ENCODE measurements at regions not wholly inside any gene's neighbourhood (a gene's known extent, or its start where the extent isn't known, plus 50 kb on each side); places are given as distances from the start of the nearest gene placed in this dataset.

DNA sequence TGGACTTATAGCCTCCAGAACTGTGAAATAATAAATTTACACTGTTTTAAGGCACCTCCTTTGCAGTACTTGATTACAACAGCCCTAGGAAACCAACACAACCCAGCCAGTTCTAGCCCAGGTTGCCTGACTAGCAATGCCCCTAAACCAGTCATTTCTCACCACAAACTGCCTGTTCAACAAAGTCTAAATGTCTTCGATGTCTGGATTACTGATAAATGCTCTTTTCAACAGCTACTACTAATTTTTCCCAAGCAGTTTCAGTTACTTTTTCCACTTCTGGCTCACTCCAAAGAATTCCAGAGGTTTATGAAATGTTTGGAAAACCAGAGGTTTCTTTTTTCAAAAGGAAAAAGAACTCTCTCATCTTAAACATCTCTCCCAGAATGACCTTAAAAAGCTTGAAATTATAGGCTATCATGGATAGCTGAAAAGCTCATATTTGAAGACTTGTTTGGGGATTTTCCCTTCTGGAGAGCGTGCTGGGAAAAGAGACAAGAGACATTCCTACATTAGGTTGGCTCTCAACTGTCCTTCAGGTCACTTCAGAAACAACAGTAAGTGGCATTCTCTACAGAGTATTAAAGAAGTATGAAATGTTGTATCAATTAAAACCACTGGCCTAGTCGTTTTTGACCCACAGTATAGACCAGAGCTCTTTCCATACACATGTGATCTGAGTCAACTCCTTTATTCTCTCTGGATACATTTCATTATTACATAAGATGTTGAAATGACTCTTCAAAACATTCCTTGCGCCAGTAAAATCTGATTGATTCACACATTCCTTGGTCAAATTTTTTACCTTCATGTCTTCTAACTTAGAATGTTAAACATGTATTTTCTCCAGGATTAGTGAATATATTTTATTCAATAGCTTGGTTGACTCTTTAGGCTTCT lies 265.9 kb downstream of the COL12A1 start:
- TF ChIP-seq CTCF (IDR thresholded peaks at IDR 0.05) (no peak), POLR2AphosphoS5 (IDR thresholded peaks at IDR 0.05) (no peak)
- intact Hi-C loops (cut with DNase I; ENCODE audit: low total_unique reads) = no loop called here
- H3K27me3 ChIP-seq = no peaks in the 10 kb centered on the region
- H3K27ac ChIP-seq = no peak overlapping the region
- no peaks in the 10 kb centered on the region for H3K36me3 ChIP-seq
- no peak overlapping the region for H3K4me3 ChIP-seq
- H3K4me1 ChIP-seq = no peaks in the 10 kb centered on the region
- no peaks in the 10 kb centered on the region for H3K9me3 ChIP-seq
- no peak for DNase-seq (ENCODE audit: low spot score in 2 of 2)

- no peaks in the 10 kb centered on the region for H3K27me3 ChIP-seq
- no peak for TF ChIP-seq POLR2AphosphoS5 (IDR thresholded peaks at IDR 0.05)
- TF ChIP-seq POLR2A (IDR thresholded peaks at IDR 0.05) = no peak
- no peak for TF ChIP-seq CTCF (IDR thresholded peaks at IDR 0.05)
These were observed 266.6 kb downstream of the COL12A1 start for GRCh38 chr6:74939151-74939708.

GRCh38 chr6:74937936-74938335 lies 267.9 kb downstream of the COL12A1 start:
- DNase-seq (ENCODE audit: low spot score in 2 of 2) = no peak
- TF ChIP-seq CTCF (IDR thresholded peaks at IDR 0.05) = no peak
- no peak for TF ChIP-seq POLR2A (IDR thresholded peaks at IDR 0.05)
- no peak for TF ChIP-seq POLR2AphosphoS5 (IDR thresholded peaks at IDR 0.05)
- Histone ChIP-seq H3K27me3 (no peaks in the 10 kb centered on the region), H3K9me3 (no peaks in the 10 kb centered on the region), H3K4me3 (no peak overlapping the region), H3K4me1 (no peaks in the 10 kb centered on the region), H3K36me3 (no peaks in the 10 kb centered on the region), H3K27ac (no peak overlapping the region)
- intact Hi-C loops (cut with DNase I; ENCODE audit: low total_unique reads) = no loop called here

More at GRCh38 chr6:74939151-74939708, 266.6 kb downstream of the COL12A1 start:
- Histone ChIP-seq H3K9me3 (no peaks in the 10 kb centered on the region), H3K27ac (no peak overlapping the region), H3K4me1 (no peaks in the 10 kb centered on the region), H3K4me3 (no peak overlapping the region), H3K36me3 (no peaks in the 10 kb centered on the region)
- DNase-seq (ENCODE audit: low spot score in 2 of 2) = no peak
- intact Hi-C loops (cut with DNase I; ENCODE audit: low total_unique reads) = no loop called here

DNA sequence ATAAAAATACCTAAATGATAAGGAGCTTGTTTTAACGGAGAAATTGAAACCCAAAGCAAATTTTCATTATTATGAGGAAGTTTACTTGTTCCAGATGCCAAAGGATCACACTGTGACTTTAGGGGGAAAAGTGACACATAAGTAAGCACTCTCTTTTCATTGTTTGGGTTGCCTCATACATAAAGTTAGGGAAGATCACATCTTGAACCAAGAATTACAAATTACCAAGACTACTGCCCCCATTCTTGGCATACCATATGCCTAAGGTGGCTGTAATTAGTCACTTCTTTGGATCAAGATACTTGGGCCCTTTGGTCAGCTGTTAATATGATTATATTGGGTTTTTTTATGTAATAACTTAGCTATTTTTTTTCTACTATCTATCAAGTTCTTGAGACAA lies 269.0 kb downstream of the COL12A1 start:
- Histone ChIP-seq H3K36me3 (no peaks in the 10 kb centered on the region), H3K27me3 (no peaks in the 10 kb centered on the region), H3K9me3 (no peaks in the 10 kb centered on the region), H3K4me3 (no peak overlapping the region), H3K4me1 (no peaks in the 10 kb centered on the region), H3K27ac (no peak overlapping the region)
- DNase-seq (ENCODE audit: low spot score in 2 of 2) = no peak
- intact Hi-C loops (cut with DNase I; ENCODE audit: low total_unique reads) = no loop called here
- TF ChIP-seq POLR2AphosphoS5 (IDR thresholded peaks at IDR 0.05) = no peak
- no peak for TF ChIP-seq CTCF (IDR thresholded peaks at IDR 0.05)
- TF ChIP-seq POLR2A (IDR thresholded peaks at IDR 0.05) = no peak

GRCh38 chr6:74932232-74932888 lies 273.5 kb downstream of the COL12A1 start:
- H3K4me1 ChIP-seq = no peaks in the 10 kb centered on the region
- no peaks in the 10 kb centered on the region for H3K27me3 ChIP-seq
- no peak for TF ChIP-seq CTCF (IDR thresholded peaks at IDR 0.05)
- no peak for TF ChIP-seq POLR2A (IDR thresholded peaks at IDR 0.05)
- no peak for TF ChIP-seq POLR2AphosphoS5 (IDR thresholded peaks at IDR 0.05)
- H3K4me3 ChIP-seq = no peak overlapping the region
- intact Hi-C loops (cut with DNase I; ENCODE audit: low total_unique reads) = loop anchor here (5.0 kb wide), 1 partner anchor 770 kb away; no protein-coding TSS in a partner anchor
- no peaks in the 10 kb centered on the region for H3K36me3 ChIP-seq
- H3K27ac ChIP-seq = no peak overlapping the region
- no peaks in the 10 kb centered on the region for H3K9me3 ChIP-seq
- no peak for DNase-seq (ENCODE audit: low spot score in 2 of 2)

All from breast epithelium (tissue), 4 donors.